ENCODE measurements at regions not wholly inside any gene's neighbourhood (a gene's known extent, or its start where the extent isn't known, plus 50 kb on each side); places are given as distances from the start of the nearest gene placed in this dataset.

DNA sequence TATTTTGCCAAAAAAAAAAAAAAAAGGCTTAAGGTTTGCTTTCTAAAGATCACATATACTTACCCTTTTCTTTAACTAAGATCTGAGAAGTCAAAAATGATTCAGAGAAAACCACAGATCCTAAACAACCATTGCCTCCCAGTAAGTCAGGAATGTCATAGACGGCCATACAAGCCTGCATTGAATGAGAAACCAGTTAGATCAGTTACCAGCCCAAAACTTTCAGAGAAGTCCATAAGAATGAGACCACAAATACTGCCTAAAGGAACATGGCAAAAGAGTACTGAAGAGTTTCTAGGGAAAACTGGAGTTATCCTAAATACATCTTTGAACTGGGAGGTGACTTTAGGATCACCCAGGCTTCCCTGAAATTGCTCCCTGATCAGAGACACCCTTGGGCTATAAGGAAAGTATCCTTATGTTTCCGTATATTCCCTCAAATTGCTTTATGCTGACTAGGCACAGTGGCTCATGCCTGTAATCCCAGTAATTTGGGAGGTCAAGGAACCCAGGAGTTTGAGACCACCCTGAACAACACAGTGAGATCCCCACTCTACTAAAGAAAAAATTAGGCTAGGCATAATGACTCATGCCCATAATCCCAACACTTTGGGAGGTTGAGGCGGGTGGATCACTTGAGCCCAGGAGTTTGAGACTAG is 79.4 kb upstream of the SLC4A11 start:
- no peaks in the 10 kb centered on the region for H3F3A ChIP-seq (ENCODE audit: low read depth)
- H3K9ac ChIP-seq (ENCODE audit: low read depth, low read length, poor library complexity, severe bottlenecking): no peak overlapping the region
- H3K4me2 ChIP-seq (ENCODE audit: low read depth, low read length, poor library complexity, severe bottlenecking): no peak overlapping the region
- no peaks in the 10 kb centered on the region for H3K27me3 ChIP-seq (ENCODE audit: insufficient read depth, low read length, poor library complexity, severe bottlenecking)
- no peak overlapping the region for H3K4me3 ChIP-seq (ENCODE audit: low read length, poor library complexity, severe bottlenecking)
- TF ChIP-seq, protein P1, sequence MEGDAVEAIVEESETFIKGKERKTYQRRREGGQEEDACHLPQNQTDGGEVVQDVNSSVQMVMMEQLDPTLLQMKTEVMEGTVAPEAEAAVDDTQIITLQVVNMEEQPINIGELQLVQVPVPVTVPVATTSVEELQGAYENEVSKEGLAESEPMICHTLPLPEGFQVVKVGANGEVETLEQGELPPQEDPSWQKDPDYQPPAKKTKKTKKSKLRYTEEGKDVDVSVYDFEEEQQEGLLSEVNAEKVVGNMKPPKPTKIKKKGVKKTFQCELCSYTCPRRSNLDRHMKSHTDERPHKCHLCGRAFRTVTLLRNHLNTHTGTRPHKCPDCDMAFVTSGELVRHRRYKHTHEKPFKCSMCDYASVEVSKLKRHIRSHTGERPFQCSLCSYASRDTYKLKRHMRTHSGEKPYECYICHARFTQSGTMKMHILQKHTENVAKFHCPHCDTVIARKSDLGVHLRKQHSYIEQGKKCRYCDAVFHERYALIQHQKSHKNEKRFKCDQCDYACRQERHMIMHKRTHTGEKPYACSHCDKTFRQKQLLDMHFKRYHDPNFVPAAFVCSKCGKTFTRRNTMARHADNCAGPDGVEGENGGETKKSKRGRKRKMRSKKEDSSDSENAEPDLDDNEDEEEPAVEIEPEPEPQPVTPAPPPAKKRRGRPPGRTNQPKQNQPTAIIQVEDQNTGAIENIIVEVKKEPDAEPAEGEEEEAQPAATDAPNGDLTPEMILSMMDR (conservative IDR thresholded peaks at IDR 0.05; ENCODE audit: low read length): no peak
- no peak for TF ChIP-seq EZH2phosphoT487 (IDR thresholded peaks at IDR 0.05; ENCODE audit: borderline replicate concordance)
- peaks cover 23% of the 10 kb centered on the region; the same call in 1 of the 2 replicates for H3K36me3 ChIP-seq (ENCODE audit: insufficient read depth, low read length)
- H2AFZ ChIP-seq (ENCODE audit: low read length): no peak overlapping the region
- H3K4me1 ChIP-seq (ENCODE audit: insufficient read depth, low read length, poor library complexity, severe bottlenecking): no peaks in the 10 kb centered on the region
- H3K79me2 ChIP-seq (ENCODE audit: insufficient read depth, low read length): no peaks in the 10 kb centered on the region
- H4K20me1 ChIP-seq (ENCODE audit: insufficient read depth, low read length, poor library complexity, severe bottlenecking): no peaks in the 10 kb centered on the region
- no peaks in the 10 kb centered on the region for H3K9me3 ChIP-seq (ENCODE audit: insufficient read depth, low read depth, low read length)
- H3K9me2 ChIP-seq (replicated peaks; ENCODE audit: low read depth, low read length): no peaks in the 10 kb centered on the region

DNA sequence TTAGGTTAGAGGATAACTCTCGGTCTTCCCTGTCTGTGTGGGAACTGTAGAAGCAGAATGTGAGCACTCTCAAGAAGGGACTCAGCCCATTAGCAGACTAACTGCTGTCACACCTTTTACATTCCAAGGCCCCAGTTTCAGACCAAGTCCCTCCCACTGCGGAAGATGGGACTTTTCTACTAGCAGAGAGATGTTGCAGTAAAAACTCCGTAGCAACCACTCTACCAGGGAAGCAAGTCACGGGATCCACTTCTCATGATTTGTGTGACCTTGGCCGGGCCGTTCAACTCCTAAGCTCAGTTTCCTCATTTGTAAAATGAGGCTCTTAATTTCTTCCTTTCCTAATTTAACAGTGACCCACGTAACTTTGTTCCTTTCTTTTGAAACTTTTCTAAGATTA is 77.1 kb upstream of the SLC4A11 start:
- Histone ChIP-seq H3K9ac (ENCODE audit: low read depth, low read length, poor library complexity, severe bottlenecking) (no peak overlapping the region), H3K9me3 (ENCODE audit: insufficient read depth, low read depth, low read length) (no peaks in the 10 kb centered on the region), H2AFZ (ENCODE audit: low read length) (no peak overlapping the region), H4K20me1 (ENCODE audit: insufficient read depth, low read length, poor library complexity, severe bottlenecking) (no peaks in the 10 kb centered on the region), H3K4me2 (ENCODE audit: low read depth, low read length, poor library complexity, severe bottlenecking) (no peak overlapping the region), H3K36me3 (ENCODE audit: insufficient read depth, low read length) (peaks cover 18% of the 10 kb centered on the region; the same call in 1 of the 2 replicates), H3K4me1 (ENCODE audit: insufficient read depth, low read length, poor library complexity, severe bottlenecking) (no peaks in the 10 kb centered on the region), H3K79me2 (ENCODE audit: insufficient read depth, low read length) (no peaks in the 10 kb centered on the region), H3F3A (ENCODE audit: low read depth) (no peaks in the 10 kb centered on the region), H3K9me2 (replicated peaks; ENCODE audit: low read depth, low read length) (no peaks in the 10 kb centered on the region), H3K4me3 (ENCODE audit: low read length, poor library complexity, severe bottlenecking) (no peak overlapping the region), H3K27me3 (ENCODE audit: insufficient read depth, low read length, poor library complexity, severe bottlenecking) (no peaks in the 10 kb centered on the region)
- TF ChIP-seq EZH2phosphoT487 (IDR thresholded peaks at IDR 0.05; ENCODE audit: borderline replicate concordance): no peak
- TF ChIP-seq, protein P1 (conservative IDR thresholded peaks at IDR 0.05; ENCODE audit: low read length): no peak

DNA sequence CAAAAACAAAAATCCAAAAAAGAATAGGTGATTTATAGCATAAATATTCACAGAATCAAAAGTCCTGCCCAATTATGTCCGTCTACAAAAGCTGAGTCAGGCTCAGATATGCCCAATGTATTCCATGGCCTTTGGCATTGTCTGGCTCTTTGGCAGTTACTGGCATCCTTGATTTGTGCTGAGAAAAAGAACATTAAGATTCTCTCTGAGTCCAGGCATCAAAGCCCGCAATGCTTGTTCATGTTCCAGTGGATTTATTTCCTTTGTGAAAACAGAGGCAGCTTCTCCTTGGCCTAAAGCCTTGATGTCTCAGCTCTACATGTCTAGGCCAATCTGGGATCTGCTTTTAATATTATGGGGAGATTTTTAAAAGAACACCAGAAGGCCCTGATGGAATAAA is 76.1 kb upstream of the SLC4A11 start:
- Histone ChIP-seq H3F3A (ENCODE audit: low read depth) (no peaks in the 10 kb centered on the region), H3K36me3 (ENCODE audit: insufficient read depth, low read length) (peaks cover 16% of the 10 kb centered on the region; the same call in 1 of the 2 replicates), H3K27me3 (ENCODE audit: insufficient read depth, low read length, poor library complexity, severe bottlenecking) (no peaks in the 10 kb centered on the region), H4K20me1 (ENCODE audit: insufficient read depth, low read length, poor library complexity, severe bottlenecking) (no peaks in the 10 kb centered on the region), H3K9ac (ENCODE audit: low read depth, low read length, poor library complexity, severe bottlenecking) (no peak overlapping the region), H3K4me2 (ENCODE audit: low read depth, low read length, poor library complexity, severe bottlenecking) (no peak overlapping the region), H3K9me2 (replicated peaks; ENCODE audit: low read depth, low read length) (no peaks in the 10 kb centered on the region), H2AFZ (ENCODE audit: low read length) (no peak overlapping the region), H3K4me3 (ENCODE audit: low read length, poor library complexity, severe bottlenecking) (no peak overlapping the region), H3K79me2 (ENCODE audit: insufficient read depth, low read length) (no peaks in the 10 kb centered on the region), H3K9me3 (ENCODE audit: insufficient read depth, low read depth, low read length) (no peaks in the 10 kb centered on the region), H3K4me1 (ENCODE audit: insufficient read depth, low read length, poor library complexity, severe bottlenecking) (no peaks in the 10 kb centered on the region)
- no peak for TF ChIP-seq EZH2phosphoT487 (IDR thresholded peaks at IDR 0.05; ENCODE audit: borderline replicate concordance)
- TF ChIP-seq, protein P1 (conservative IDR thresholded peaks at IDR 0.05; ENCODE audit: low read length): no peak
